ENCODE measurements at regions not wholly inside any gene's neighbourhood (a gene's known extent, or its start where the extent isn't known, plus 50 kb on each side); places are given as distances from the start of the nearest gene placed in this dataset.

DNA sequence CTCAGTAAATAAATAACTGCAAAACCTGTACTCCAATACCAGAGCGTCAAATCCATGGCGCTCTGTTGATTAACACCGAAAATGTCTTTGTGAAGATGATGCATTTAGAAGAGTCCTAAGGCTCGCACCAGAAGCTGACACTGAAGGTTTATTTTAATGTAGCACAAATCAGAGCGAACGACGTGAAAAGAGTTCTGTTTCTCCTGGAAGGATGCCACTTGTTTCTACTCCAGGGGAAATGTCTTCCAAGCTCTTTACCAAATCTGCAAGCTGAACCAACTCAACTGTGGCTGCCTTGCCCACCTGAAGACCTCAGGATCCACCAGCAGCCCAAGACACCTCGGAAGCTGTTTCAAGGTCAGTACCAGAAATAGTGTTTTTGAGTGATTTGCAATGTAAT, 194.4 kb upstream of the MAF start:
- TF ChIP-seq POLR2AphosphoS5 (IDR thresholded peaks at IDR 0.05; ENCODE audit: low read depth, low read length) (no peak), SIN3A (IDR thresholded peaks at IDR 0.05; ENCODE audit: borderline replicate concordance, insufficient read depth, low read depth, low read length) (no peak)
- TF ChIP-seq, protein P1, sequence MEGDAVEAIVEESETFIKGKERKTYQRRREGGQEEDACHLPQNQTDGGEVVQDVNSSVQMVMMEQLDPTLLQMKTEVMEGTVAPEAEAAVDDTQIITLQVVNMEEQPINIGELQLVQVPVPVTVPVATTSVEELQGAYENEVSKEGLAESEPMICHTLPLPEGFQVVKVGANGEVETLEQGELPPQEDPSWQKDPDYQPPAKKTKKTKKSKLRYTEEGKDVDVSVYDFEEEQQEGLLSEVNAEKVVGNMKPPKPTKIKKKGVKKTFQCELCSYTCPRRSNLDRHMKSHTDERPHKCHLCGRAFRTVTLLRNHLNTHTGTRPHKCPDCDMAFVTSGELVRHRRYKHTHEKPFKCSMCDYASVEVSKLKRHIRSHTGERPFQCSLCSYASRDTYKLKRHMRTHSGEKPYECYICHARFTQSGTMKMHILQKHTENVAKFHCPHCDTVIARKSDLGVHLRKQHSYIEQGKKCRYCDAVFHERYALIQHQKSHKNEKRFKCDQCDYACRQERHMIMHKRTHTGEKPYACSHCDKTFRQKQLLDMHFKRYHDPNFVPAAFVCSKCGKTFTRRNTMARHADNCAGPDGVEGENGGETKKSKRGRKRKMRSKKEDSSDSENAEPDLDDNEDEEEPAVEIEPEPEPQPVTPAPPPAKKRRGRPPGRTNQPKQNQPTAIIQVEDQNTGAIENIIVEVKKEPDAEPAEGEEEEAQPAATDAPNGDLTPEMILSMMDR (IDR thresholded peaks at IDR 0.05) = no peak
- TF ChIP-seq, protein P2, sequence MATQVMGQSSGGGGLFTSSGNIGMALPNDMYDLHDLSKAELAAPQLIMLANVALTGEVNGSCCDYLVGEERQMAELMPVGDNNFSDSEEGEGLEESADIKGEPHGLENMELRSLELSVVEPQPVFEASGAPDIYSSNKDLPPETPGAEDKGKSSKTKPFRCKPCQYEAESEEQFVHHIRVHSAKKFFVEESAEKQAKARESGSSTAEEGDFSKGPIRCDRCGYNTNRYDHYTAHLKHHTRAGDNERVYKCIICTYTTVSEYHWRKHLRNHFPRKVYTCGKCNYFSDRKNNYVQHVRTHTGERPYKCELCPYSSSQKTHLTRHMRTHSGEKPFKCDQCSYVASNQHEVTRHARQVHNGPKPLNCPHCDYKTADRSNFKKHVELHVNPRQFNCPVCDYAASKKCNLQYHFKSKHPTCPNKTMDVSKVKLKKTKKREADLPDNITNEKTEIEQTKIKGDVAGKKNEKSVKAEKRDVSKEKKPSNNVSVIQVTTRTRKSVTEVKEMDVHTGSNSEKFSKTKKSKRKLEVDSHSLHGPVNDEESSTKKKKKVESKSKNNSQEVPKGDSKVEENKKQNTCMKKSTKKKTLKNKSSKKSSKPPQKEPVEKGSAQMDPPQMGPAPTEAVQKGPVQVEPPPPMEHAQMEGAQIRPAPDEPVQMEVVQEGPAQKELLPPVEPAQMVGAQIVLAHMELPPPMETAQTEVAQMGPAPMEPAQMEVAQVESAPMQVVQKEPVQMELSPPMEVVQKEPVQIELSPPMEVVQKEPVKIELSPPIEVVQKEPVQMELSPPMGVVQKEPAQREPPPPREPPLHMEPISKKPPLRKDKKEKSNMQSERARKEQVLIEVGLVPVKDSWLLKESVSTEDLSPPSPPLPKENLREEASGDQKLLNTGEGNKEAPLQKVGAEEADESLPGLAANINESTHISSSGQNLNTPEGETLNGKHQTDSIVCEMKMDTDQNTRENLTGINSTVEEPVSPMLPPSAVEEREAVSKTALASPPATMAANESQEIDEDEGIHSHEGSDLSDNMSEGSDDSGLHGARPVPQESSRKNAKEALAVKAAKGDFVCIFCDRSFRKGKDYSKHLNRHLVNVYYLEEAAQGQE (IDR thresholded peaks at IDR 0.05; ENCODE audit: insufficient read depth in 1 of 2, low read depth in 2 of 2, low read length in 1 of 2) = no peak
